SK-N-MC (cell line): ENCODE measurements at regions not wholly inside any gene's neighbourhood (a gene's known extent, or its start where the extent isn't known, plus 50 kb on each side); places are given as distances from the start of the nearest gene placed in this dataset.

ENCODE experiments used
- EZH2 ChIP-seq: fragments of 200-600 bp; sonication (generic); IDR thresholded peaks from one replicate; pipeline ENCODE4 v1.6.1; 2017; ENCODE audit warnings: antibody characterized with exemption
- FOXP2 ChIP-seq: optimal IDR thresholded peaks from 2 replicates; pipeline ENCODE3; 2011; ENCODE audit warnings: mild to moderate bottlenecking, moderate library complexity; ENCODE audit not compliant: insufficient read depth; ENCODE audit errors: extremely low read length, control extremely low read depth
- POLR2AphosphoS5 ChIP-seq: IDR thresholded peaks from 2 replicates; pipeline ENCODE4 v1.6.1; 2012; ENCODE audit warnings: mild to moderate bottlenecking, low read depth, low read length, borderline replicate concordance

DNA sequence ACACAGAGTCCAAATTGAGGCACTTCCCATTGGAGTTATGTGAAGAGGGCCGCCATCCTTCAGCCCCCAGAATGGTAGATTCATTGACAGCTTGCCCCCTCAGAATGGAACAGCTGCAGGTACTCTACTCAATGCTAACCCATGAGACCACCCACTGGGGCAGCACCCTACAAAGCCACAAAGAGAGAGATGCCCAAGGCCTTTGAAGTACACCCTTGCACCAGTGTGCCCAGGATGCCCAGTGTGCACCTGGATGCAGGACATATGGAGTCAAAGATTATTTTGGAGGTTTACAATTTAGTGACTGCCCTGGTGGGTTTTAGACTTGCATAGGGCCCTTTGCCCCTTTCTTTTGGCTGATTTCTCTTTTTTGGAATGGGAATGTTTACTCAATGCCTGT is 933.9 kb downstream of the SLC16A7 start:
- no peak for TF ChIP-seq POLR2AphosphoS5
- TF ChIP-seq EZH2: no peak
- TF ChIP-seq FOXP2: no peak
